ENCODE measurements at regions not wholly inside any gene's neighbourhood (a gene's known extent, or its start where the extent isn't known, plus 50 kb on each side); places are given as distances from the start of the nearest gene placed in this dataset.

DNA sequence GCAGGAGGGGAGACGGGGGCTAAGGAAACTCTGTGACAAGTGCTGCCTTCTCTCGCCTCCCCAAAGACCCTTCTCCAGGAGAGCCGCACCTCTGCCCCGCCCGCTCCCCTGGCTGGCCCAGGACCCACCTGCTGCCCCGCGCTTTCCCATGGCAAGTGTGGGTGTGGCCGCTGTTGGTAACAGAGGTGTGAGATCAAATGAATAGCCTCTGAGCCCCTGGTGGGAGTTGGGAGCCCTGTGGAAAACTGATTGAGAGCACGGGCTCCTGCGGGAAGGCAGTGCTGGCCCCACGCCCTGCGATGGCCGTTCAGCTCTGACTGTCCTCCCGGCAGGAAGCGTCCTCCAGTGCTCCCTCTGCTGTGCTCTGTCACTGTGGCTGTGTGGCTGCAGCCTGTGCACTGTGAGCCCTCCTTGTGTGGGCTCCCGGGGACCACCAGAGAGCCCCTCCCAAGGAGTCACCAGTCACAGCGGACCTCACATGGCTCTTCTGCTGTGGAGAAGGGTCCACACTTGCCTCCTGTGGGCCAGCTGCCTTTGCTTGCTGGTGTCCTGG, 1275.9 kb downstream of the BRD1 start:
- TF ChIP-seq, protein P1, sequence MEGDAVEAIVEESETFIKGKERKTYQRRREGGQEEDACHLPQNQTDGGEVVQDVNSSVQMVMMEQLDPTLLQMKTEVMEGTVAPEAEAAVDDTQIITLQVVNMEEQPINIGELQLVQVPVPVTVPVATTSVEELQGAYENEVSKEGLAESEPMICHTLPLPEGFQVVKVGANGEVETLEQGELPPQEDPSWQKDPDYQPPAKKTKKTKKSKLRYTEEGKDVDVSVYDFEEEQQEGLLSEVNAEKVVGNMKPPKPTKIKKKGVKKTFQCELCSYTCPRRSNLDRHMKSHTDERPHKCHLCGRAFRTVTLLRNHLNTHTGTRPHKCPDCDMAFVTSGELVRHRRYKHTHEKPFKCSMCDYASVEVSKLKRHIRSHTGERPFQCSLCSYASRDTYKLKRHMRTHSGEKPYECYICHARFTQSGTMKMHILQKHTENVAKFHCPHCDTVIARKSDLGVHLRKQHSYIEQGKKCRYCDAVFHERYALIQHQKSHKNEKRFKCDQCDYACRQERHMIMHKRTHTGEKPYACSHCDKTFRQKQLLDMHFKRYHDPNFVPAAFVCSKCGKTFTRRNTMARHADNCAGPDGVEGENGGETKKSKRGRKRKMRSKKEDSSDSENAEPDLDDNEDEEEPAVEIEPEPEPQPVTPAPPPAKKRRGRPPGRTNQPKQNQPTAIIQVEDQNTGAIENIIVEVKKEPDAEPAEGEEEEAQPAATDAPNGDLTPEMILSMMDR (IDR thresholded peaks at IDR 0.05; ENCODE audit: low read depth, low read length, poor library complexity, severe bottlenecking): no peak
- TF ChIP-seq EZH2phosphoT487 (IDR thresholded peaks at IDR 0.05; ENCODE audit: borderline replicate concordance, low read length): no peak
